Stimulated activated naive CD8-positive, alpha-beta T cell treated with anti-CD3 and anti-CD28 coated beads, Interleukin-15, amount 100 ng/mL, for 72 hours (primary cell): ENCODE measurements at regions not wholly inside any gene's neighbourhood (a gene's known extent, or its start where the extent isn't known, plus 50 kb on each side); places are given as distances from the start of the nearest gene placed in this dataset.
"Not testable (repeated sequence)": the region's sequence is repeated elsewhere in the genome, so short reads cannot be mapped to it uniquely, and the experiment has no call there.

Source experiments
- ATAC-seq: fragments of 150-1000 bp; cut with Tn5 transposase; 2 replicates; pipeline ENCODE4 v1.10.0; 2021; ENCODE audit warnings: mild to moderate bottlenecking, moderate library complexity
- DNase-seq, 2 donors: peaks; one replicate each; pipeline ENCODE4 v3.0.0; 2021 to 2022
- H3K27ac Mint-ChIP-seq, 2 donors: one replicate each; pipeline ENCODE4 v1.8.0; 2022; ENCODE audit warnings: mild to moderate bottlenecking in 2 of 2, mixed read lengths in 2 of 2, moderate library complexity in 2 of 2
- H3K27me3 Mint-ChIP-seq: one replicate; pipeline ENCODE4 v1.8.0; 2022; ENCODE audit warnings: mixed read lengths
- H3K4me1 Mint-ChIP-seq: one replicate; pipeline ENCODE4 v1.8.0; 2022; ENCODE audit warnings: mild to moderate bottlenecking, mixed read lengths
- H3K4me3 Mint-ChIP-seq, 2 donors: one replicate each; pipeline ENCODE4 v1.8.0; 2022; ENCODE audit warnings: mild to moderate bottlenecking in 2 of 2, mixed read lengths in 2 of 2, moderate library complexity in 1 of 2
- H3K9me3 Mint-ChIP-seq, 2 donors: one replicate each; pipeline ENCODE4 v1.8.0; 2022; ENCODE audit warnings: mixed read lengths in 2 of 2

DNA sequence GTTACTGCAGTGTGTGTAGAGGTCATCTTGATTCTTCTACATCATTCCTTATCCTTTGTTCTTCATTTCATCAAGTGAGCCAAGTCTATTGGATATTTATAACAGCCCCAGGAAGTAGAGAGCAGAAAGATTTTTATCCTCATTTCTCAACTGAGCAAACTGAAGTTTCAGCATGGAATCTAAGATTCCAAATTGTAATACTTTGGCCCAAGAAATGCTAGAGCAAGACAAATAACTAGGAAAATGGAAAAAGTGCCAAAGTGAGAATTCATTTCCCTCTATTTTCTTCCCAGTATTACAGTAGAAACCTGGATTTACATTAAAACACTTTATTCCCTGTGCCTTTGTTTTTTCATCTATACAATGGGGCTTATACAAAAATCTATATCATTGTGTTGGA is 346.8 kb downstream of the ARPP21 start:
- no peaks in the 10 kb centered on the region for H3K4me1 Mint-ChIP-seq
- ATAC-seq = no peak
- no peak for DNase-seq
- H3K9me3 Mint-ChIP-seq = no peaks in the 10 kb centered on the region
- H3K27me3 Mint-ChIP-seq = no peaks in the 10 kb centered on the region
- no peak overlapping the region for H3K27ac Mint-ChIP-seq
- H3K4me3 Mint-ChIP-seq = no peak overlapping the region

DNA sequence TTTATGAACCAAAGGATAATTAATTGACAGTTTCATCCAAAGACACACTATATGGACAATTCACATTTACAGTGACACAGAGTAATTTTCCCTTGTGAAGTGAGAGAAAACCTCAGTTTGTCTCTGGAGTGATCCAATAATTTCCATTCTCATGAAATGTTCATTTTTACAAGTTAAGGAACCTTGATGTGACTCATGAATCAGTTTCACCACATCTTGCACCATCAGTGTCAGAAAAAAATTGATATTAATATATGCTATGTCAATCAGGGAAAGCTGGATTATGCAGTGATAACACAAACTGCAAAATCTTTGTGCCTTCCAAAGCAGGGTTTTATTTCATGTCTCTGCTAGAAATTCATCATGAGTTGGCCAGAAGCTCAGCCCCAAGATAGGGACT is 348.1 kb downstream of the ARPP21 start:
- Mint-ChIP-seq H3K4me3 (no peak overlapping the region), H3K9me3 (no peaks in the 10 kb centered on the region), H3K4me1 (no peaks in the 10 kb centered on the region), H3K27me3 (no peaks in the 10 kb centered on the region), H3K27ac (no peak overlapping the region)
- no peak for ATAC-seq
- no peak for DNase-seq

DNA sequence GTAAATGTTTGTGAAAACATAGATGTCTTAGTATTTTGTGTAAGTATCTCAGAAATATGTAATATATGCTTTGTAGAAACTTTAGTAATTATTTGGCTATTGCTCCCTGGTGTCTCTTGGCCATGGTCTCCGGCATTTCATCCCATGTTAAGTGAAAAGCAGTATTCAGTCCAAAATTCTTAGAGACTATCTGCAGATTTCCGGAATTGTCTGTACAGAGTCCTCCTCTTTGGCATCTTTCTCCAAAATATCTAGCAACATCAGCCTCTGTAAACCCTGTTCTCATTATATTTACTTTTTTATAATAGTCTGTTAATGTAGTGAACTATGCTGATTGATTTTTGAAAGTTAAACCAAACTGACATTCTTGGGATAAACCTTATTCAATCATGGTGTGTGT is 352.7 kb downstream of the ARPP21 start:
- Mint-ChIP-seq H3K27ac (no peak overlapping the region), H3K9me3 (no peaks in the 10 kb centered on the region), H3K27me3 (no peaks in the 10 kb centered on the region), H3K4me1 (no peaks in the 10 kb centered on the region), H3K4me3 (no peak overlapping the region)
- ATAC-seq = no peak
- DNase-seq = no peak

DNA sequence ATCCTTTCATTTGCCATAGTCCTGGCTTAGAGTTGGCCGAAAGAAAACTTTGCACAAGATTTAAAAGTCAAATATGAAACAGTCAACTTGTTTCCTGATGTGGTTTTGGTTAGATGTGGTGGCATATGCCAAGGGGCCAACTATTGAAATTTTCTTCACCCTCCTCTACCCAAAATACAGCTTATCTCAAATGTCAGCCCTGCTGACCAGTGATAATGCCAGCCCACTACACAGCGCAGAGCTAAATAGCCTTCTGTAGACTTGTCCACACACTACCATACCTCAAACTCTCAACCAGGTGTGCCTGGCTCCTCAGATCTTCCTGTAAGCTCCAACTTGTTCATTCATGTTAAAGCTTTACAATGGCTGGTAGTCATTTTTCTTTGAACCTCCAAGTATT is 368.5 kb upstream of the STAC start:
- ATAC-seq = no peak
- Mint-ChIP-seq H3K4me1 (no peaks in the 10 kb centered on the region), H3K4me3 (no peak overlapping the region), H3K27ac (no peak overlapping the region), H3K27me3 (no peaks in the 10 kb centered on the region), H3K9me3 (peaks cover 0 to 3% of the 10 kb centered on the region in 2 donors)
- no peak for DNase-seq

DNA sequence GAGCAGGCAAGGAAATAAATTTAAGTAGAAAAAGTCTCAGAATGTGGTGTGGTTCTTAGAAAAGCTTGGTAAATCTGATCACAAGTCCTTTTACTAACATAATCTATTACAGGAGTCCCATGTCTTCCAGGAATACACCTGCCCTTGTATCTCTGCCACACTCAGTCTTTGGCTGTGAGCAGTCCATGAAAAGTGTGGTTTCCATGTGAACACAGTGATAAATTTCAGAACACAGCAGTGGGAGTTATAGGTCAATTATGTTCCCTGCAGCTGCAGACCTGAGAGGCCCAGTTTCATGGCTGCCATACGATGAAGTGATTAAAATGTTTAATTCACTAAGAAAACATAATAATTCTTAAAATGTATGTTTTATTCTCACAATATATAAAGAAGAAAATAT is 366.9 kb upstream of the STAC start:
- Mint-ChIP-seq H3K9me3 (peaks cover 0 to 3% of the 10 kb centered on the region in 2 donors), H3K4me3 (no peak overlapping the region), H3K4me1 (no peaks in the 10 kb centered on the region), H3K27me3 (no peaks in the 10 kb centered on the region), H3K27ac (no peak overlapping the region)
- ATAC-seq = no peak
- DNase-seq = no peak

DNA sequence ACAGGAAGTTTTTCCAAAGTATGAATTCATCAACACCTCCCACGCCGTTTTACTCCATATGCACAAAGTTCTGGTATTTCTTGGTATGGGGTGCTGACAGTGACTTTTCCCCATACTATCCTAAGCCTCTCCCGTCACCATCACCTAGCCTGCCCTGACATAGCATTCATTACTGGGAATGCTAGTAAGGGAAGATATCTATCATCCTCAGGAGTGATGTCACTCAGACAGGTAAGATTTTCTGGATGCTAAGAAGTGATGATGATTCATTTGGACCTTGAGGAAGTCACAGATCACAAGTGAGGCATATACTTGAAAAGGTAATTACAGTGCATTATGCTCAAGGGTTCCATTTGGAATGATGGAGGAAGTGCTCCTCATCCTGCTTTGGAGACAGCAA is 355.1 kb upstream of the STAC start:
- Mint-ChIP-seq H3K27ac (no peak overlapping the region), H3K4me1 (no peaks in the 10 kb centered on the region), H3K9me3 (peaks cover 6 to 7% of the 10 kb centered on the region in 2 donors), H3K27me3 (no peaks in the 10 kb centered on the region), H3K4me3 (no peak overlapping the region)
- ATAC-seq (no peak), DNase-seq (no peak)

DNA sequence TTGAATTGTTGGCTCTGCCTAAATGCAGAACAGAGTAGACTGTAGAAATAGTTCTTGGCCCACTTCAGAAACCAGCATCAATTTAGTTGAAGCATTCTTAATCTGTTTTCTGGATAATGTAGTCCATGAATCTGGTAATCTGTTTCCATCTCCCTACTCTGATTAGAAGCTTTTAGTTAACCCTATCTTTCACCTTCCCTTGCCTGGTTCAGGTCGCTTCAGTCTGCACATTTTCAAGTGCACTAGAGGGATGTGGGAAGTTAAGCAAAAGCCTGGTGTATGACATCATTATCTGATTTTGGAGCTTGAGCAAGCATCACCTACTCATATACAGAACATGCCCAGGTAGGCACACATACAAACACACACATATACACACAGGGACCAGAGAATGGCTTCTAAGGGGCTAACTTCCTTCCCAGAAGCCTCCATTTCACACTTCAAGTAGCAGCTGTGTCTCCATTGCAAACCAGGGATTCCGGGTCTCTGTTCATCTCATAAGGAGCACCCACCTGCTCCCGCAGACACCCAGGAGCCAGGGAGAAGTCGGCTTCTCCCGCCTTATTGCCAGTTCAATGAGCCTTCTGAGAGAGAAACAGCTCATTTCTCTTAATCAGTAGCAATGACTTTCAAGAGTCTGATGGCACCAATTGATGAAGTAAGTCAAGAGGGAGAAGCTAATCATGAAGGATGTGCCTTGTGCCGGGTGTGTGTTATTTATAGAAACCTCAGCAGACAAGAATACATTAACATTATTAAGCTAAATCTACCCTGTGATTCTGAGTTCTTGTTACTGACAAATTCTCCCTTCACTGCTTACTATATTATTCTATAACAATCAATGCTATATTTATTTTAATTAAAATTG is 347.9 kb upstream of the STAC start:
- Mint-ChIP-seq H3K4me3 (no peak overlapping the region), H3K27me3 (no peaks in the 10 kb centered on the region), H3K4me1 (no peaks in the 10 kb centered on the region), H3K27ac (no peak overlapping the region), H3K9me3 (peaks cover 13 to 14% of the 10 kb centered on the region in 2 donors)
- ATAC-seq (no peak), DNase-seq (no peak)

DNA sequence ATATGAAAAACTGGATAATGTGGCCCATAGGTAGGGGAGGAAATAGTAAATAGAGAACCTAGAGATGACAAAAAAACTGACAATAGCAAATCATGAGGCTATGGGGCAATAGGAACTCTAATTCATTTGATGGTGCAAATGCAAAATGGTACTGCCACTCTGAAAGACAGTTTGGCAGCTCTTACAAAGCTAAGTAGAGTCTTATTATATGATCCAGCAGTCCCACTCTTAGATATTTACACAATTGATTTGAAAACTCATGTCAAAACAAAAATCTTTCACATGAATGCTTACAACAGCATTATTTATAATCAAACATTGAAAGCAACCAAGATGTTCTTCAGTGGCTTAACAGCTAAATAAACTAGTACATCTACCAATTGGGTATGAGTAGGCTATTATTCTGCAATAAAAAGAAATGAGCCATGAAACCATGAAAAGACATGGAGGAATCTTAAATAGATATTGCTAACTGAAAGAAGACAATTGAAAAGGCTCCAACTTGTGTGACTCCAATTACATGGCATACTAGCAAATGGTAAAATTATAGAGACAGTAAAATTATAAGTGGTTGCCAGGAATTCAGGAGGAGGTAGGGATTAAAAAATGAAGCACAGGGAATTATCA is 321.8 kb upstream of the STAC start:
- no peaks in the 10 kb centered on the region for H3K9me3 Mint-ChIP-seq
- no peak overlapping the region for H3K27ac Mint-ChIP-seq
- no peaks in the 10 kb centered on the region for H3K27me3 Mint-ChIP-seq
- DNase-seq (no peak), ATAC-seq (no peak)
- H3K4me1 Mint-ChIP-seq = no peaks in the 10 kb centered on the region
- H3K4me3 Mint-ChIP-seq = no peak overlapping the region

DNA sequence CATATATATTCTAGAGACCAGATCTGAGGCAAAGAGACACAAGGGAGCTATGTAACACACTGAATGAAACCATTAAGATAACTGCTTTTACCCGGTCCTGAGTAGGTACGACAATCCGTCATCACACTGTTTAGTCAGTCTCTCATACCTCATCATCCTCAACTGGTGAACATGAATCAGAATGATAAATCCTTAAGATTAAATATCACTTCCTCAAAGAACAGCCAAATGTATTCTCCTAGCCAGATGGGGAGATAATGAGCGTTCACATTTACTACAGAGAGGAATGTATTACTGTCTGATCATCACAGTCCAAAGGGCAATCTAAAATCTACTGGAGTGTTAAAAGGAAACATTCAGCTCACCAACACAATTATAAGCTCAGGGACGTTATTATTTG is 319.4 kb upstream of the STAC start:
- no peak for ATAC-seq
- H3K27ac Mint-ChIP-seq = no peak overlapping the region
- H3K9me3 Mint-ChIP-seq = no peaks in the 10 kb centered on the region
- DNase-seq = no peak
- no peaks in the 10 kb centered on the region for H3K27me3 Mint-ChIP-seq
- H3K4me3 Mint-ChIP-seq = no peak overlapping the region
- H3K4me1 Mint-ChIP-seq = no peaks in the 10 kb centered on the region

DNA sequence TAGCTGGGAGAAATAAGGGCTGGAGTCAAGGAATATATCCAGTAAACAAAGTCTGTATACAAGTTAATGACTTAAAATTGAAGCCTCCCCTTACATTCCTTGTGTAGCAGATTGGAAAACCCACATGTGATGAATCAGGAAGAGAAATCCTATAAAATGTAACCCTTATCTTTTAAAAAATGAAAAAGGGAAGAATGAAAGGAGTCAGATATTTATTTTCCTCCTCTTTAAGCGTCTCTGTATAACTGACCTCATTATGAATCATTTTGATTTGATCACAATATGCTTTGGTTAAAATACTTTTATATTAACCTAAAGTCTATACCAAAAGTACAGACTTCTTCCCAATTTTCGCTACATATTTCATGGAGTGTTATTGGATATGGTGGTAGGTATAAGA is 316.3 kb upstream of the STAC start:
- no peaks in the 10 kb centered on the region for H3K4me1 Mint-ChIP-seq
- DNase-seq (no peak), ATAC-seq (no peak)
- H3K9me3 Mint-ChIP-seq = no peaks in the 10 kb centered on the region
- H3K27me3 Mint-ChIP-seq = no peaks in the 10 kb centered on the region
- no peak overlapping the region for H3K4me3 Mint-ChIP-seq
- H3K27ac Mint-ChIP-seq = no peak overlapping the region

DNA sequence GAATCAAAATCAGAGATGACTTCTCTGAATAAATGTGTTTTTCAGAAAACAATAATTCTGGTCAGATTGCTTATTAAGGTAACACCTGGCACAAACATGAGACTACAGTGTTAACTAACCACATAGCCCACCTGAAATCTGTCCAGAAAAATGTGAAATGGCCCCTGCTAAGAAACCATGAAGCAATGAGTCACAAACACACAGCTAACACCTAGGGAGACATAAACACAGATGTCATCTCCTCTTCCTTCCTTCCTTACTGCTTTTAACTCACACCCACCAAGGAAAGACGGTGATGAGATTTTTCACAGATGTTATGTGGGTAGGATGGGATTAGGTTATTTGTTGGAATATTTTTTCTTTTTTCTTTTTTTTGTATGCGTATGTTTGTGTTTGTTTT is 315.0 kb upstream of the STAC start:
- H3K9me3 Mint-ChIP-seq = no peaks in the 10 kb centered on the region
- no peak overlapping the region for H3K4me3 Mint-ChIP-seq
- DNase-seq (no peak), ATAC-seq (no peak)
- H3K27me3 Mint-ChIP-seq = no peaks in the 10 kb centered on the region
- no peak overlapping the region for H3K27ac Mint-ChIP-seq
- no peaks in the 10 kb centered on the region for H3K4me1 Mint-ChIP-seq

DNA sequence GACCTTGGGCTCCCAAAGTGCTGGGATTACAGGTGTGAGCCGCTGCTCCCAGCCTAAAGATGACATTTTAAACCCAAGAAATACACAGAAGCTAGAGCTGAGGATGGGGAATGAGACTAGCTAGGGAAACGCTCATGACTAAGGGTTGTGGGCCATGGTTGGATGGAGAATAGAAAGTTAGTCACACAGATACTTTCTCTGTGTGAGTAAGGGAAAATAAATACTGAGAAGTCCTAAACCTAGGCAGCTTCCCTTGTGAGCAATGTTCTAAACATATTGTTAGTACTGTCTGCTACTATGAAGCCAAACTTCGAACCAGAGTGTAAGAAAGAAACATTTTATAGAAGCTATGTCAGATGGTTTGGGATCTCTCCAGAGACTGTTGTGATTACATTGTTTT is 304.8 kb upstream of the STAC start:
- peak overlapping the region in 1 of 2 donors; percentile 79 for H3K27ac Mint-ChIP-seq
- H3K4me3 Mint-ChIP-seq = no peak overlapping the region
- no peaks in the 10 kb centered on the region for H3K4me1 Mint-ChIP-seq
- DNase-seq = no peak
- ATAC-seq = no peak
- H3K27me3 Mint-ChIP-seq = no peaks in the 10 kb centered on the region
- H3K9me3 Mint-ChIP-seq = no peaks in the 10 kb centered on the region

DNA sequence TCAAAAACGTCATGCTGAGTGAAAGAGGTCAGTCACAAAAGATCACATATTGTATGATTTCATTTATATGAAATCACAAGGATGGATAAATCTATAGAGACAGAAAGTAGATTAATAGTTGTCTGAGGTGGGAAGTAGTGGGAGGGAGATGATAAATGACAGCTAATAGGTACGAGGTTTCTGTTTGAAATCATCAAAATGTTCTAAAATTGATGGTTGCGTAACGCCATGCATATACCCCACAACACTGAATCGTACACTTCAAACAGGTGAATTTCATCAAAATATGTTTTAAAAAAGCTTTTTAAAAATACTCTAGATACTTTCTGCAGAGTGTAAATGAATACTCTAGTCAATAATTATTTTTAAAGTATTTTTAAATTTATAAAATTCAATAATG is 303.0 kb upstream of the STAC start:
- H3K4me1 Mint-ChIP-seq = no peaks in the 10 kb centered on the region

DNA sequence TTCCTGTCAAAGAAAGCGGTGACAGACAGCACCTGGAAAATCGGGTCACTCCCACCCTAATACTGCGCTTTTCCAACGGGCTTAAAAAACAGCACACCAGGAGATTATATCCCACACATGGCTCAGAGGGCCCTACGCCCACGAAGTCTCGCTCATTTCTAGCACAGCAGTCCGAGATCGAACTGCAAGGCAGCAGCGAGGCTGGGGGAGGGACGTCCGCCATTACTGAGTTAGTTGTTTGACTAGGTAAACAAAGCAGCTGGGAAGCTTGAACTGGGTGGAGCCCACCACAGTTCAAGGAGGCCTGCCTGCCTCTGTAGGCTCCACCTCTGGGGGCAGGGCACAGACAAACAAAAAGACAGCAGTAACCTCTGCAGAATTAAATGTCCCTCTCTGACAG is 297.3 kb upstream of the STAC start:
- not testable (repeated sequence) for H3K27me3 Mint-ChIP-seq, ATAC-seq, H3K4me3 Mint-ChIP-seq, H3K27ac Mint-ChIP-seq, DNase-seq, H3K4me1 Mint-ChIP-seq
- H3K9me3 Mint-ChIP-seq = peaks cover 0 to 21% of the 10 kb centered on the region in 2 donors

More for the DNA sequence above, 303.0 kb upstream of the STAC start:
- H3K4me3 Mint-ChIP-seq = no peak overlapping the region
- DNase-seq (no peak), ATAC-seq (no peak)
- no peaks in the 10 kb centered on the region for H3K27me3 Mint-ChIP-seq
- H3K27ac Mint-ChIP-seq = no peak overlapping the region
- peaks cover 0 to 9% of the 10 kb centered on the region in 2 donors for H3K9me3 Mint-ChIP-seq

DNA sequence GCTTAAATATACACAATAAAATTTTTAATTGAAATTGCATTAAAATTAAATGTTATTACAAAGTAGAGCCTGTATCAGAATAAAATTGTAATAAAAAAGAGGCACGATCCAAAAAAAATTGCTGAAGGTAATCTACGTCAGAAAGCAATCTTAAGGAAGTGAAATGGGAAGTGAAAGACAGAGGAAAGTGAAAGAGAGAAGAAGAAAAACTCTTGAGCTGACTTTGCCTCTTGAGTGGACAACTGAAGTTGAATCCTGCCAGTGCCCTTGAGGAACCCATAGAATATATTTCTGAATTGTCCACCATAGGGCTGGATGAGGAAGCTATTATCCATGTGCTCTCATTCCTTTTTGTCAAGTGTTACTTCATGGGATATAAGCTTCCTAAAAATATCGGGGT is 285.1 kb upstream of the STAC start:
- DNase-seq (no peak), ATAC-seq (no peak)
- H3K9me3 Mint-ChIP-seq = no peaks in the 10 kb centered on the region
- H3K4me1 Mint-ChIP-seq = no peaks in the 10 kb centered on the region
- no peak overlapping the region for H3K4me3 Mint-ChIP-seq
- H3K27ac Mint-ChIP-seq = no peak overlapping the region
- H3K27me3 Mint-ChIP-seq = no peaks in the 10 kb centered on the region

DNA sequence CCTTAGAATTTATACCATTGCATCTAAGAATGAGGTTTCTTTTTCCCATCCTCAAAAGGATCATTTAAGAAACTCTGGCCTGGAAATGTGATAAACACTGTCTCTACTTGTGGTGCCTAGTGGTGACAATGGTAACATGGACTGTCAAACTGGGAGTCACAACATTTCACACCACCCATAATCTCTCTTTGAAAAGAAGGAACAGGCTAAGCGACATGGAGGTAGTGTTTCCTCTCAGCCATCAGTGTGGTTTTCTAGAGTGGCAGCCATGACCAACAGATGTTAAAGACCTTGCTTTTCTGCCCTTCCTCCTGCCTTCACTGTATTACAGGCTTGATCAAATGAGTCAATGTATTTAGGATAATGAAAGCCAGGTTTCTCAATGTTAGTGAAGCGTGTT is 283.1 kb upstream of the STAC start:
- H3K4me3 Mint-ChIP-seq = no peak overlapping the region
- H3K27ac Mint-ChIP-seq = no peak overlapping the region
- ATAC-seq (no peak), DNase-seq (no peak)
- H3K27me3 Mint-ChIP-seq = no peaks in the 10 kb centered on the region
- H3K9me3 Mint-ChIP-seq = no peaks in the 10 kb centered on the region
- H3K4me1 Mint-ChIP-seq = no peaks in the 10 kb centered on the region

DNA sequence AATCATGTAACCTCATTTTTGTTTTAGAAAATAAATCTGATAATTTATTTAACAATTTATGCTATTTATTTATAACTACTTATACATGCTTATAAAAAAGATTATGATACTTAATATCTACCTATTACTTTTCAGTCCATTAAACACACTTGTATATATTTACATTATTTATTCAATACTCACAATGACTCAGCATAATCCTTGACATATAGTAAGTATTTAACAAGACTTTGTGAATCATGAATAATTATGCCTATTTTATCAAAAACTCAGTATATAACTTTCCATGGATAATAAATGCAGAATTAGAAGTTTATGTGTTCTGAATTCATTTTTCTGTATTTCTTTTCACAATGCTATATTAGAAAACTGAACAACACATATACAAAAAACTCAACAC is 266.0 kb upstream of the STAC start:
- no peaks in the 10 kb centered on the region for H3K4me1 Mint-ChIP-seq
- ATAC-seq (no peak), DNase-seq (no peak)
- no peaks in the 10 kb centered on the region for H3K27me3 Mint-ChIP-seq
- H3K27ac Mint-ChIP-seq = no peak overlapping the region
- no peak overlapping the region for H3K4me3 Mint-ChIP-seq
- peaks cover 0 to 4% of the 10 kb centered on the region in 2 donors for H3K9me3 Mint-ChIP-seq
